Neural crest cell (in vitro differentiated cells): ENCODE measurements at regions not wholly inside any gene's neighbourhood (a gene's known extent, or its start where the extent isn't known, plus 50 kb on each side); places are given as distances from the start of the nearest gene placed in this dataset.

Experiments
- DNase-seq: peaks from one replicate; pipeline ENCODE4 v3.0.0; 2021; ENCODE audit warnings: low read depth, mixed read lengths, low spot score
- H3K27ac Mint-ChIP-seq: one replicate; pipeline ENCODE4 v1.8.0; 2021; ENCODE audit warnings: mild to moderate bottlenecking, mixed read lengths; ENCODE audit not compliant: unreplicated experiment
- H3K27me3 Mint-ChIP-seq: 2 replicates; pipeline ENCODE4 v1.8.0; 2021; ENCODE audit warnings: low read depth, mild to moderate bottlenecking, mixed read lengths
- H3K36me3 Mint-ChIP-seq: 2 replicates; pipeline ENCODE4 v1.8.0; 2021; ENCODE audit warnings: low read depth, mild to moderate bottlenecking, mixed read lengths
- H3K4me1 Mint-ChIP-seq: 2 replicates; pipeline ENCODE4 v1.8.0; 2021; ENCODE audit warnings: mixed read lengths
- H3K4me3 Mint-ChIP-seq: one replicate; pipeline ENCODE4 v1.8.0; 2021; ENCODE audit warnings: mild to moderate bottlenecking, mixed read lengths
- H3K9me3 Mint-ChIP-seq: 2 replicates; pipeline ENCODE4 v1.8.0; 2021; ENCODE audit warnings: mixed read lengths
- TF ChIP-seq, protein P1 (sequence below): fragments of 200-600 bp; sonication (generic); conservative IDR thresholded peaks from 2 replicates; pipeline ENCODE4 v1.5.0; 2021; ENCODE audit warnings: antibody characterized with exemption, mild to moderate bottlenecking

DNA sequence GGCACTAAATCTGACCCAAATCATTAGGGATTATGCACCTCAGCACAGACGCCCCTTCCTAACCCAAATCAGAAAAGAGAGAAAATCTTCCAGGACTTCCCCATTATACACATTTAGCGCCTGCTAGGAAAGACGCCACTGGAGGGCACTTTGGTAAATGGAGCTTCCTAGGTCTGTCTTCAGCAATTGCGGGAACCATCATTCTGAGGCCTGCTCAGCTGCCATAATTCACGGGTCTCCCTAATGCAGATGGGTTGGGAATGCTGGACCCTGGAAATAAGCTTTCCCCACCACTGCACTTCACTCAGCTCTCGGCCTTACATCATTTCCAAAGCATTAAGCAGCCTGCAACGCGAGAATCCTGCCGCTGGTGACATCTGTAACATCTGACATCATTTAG is 86.2 kb upstream of the OPCML start:
- H3K27ac Mint-ChIP-seq, result no peak overlapping the region
- peaks cover 9% of the 10 kb centered on the region for H3K36me3 Mint-ChIP-seq
- H3K4me3 Mint-ChIP-seq, result no peak overlapping the region
- no peaks in the 10 kb centered on the region for H3K27me3 Mint-ChIP-seq
- TF ChIP-seq, protein P1, sequence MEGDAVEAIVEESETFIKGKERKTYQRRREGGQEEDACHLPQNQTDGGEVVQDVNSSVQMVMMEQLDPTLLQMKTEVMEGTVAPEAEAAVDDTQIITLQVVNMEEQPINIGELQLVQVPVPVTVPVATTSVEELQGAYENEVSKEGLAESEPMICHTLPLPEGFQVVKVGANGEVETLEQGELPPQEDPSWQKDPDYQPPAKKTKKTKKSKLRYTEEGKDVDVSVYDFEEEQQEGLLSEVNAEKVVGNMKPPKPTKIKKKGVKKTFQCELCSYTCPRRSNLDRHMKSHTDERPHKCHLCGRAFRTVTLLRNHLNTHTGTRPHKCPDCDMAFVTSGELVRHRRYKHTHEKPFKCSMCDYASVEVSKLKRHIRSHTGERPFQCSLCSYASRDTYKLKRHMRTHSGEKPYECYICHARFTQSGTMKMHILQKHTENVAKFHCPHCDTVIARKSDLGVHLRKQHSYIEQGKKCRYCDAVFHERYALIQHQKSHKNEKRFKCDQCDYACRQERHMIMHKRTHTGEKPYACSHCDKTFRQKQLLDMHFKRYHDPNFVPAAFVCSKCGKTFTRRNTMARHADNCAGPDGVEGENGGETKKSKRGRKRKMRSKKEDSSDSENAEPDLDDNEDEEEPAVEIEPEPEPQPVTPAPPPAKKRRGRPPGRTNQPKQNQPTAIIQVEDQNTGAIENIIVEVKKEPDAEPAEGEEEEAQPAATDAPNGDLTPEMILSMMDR, result no peak
- H3K4me1 Mint-ChIP-seq, result no peaks in the 10 kb centered on the region
- H3K9me3 Mint-ChIP-seq, result peaks cover 11% of the 10 kb centered on the region
- DNase-seq, result no peak

DNA sequence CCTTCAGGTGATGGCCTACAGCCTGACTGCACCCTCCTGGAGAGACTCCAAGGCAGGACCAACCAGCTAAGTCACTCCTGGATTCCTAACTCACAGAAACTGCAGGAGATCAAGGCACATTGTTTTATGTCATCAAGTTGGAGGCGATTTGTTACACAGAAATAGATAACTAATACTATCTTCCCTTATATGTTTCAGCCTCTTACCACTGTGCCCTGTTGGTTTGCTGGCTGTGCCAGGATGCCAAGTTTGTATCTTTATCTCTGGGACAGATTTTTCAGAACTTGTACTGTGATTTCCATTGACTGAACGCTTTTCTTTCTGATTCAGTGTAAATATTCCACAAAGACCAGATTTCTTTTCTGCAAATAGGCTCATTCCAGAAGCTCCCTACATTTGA is 76.2 kb upstream of the OPCML start:
- peaks cover 9% of the 10 kb centered on the region for H3K9me3 Mint-ChIP-seq
- H3K27ac Mint-ChIP-seq, result no peak overlapping the region
- TF ChIP-seq, protein P1, result no peak
- no peaks in the 10 kb centered on the region for H3K27me3 Mint-ChIP-seq
- H3K4me3 Mint-ChIP-seq, result no peak overlapping the region
- H3K4me1 Mint-ChIP-seq, result no peaks in the 10 kb centered on the region
- peaks cover 6% of the 10 kb centered on the region for H3K36me3 Mint-ChIP-seq
- no peak for DNase-seq

DNA sequence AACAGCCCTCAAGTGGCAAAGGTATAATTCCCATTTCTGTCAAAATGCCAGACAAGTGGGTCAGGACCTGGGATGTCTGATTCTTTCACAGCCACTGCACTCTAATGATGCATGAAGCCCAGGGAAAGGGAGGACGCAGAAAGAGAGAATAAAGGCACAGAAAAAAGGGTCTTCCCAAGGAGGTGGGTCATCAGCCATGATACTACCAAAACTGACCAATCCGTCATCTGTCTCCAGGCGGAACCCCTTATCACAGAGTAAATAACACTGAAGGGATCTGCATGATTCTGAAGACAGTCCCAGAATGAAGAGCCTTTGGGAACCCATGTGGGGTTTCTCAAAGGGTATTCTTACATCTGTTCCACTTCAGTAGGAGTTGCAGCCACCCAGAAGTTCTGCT is 73.8 kb upstream of the OPCML start:
- Mint-ChIP-seq H3K4me3 (no peak overlapping the region), H3K36me3 (peaks cover 3% of the 10 kb centered on the region), H3K27me3 (no peaks in the 10 kb centered on the region), H3K4me1 (no peaks in the 10 kb centered on the region), H3K27ac (no peak overlapping the region), H3K9me3 (peaks cover 4% of the 10 kb centered on the region)
- DNase-seq, result no peak
- TF ChIP-seq, protein P1, result no peak

DNA sequence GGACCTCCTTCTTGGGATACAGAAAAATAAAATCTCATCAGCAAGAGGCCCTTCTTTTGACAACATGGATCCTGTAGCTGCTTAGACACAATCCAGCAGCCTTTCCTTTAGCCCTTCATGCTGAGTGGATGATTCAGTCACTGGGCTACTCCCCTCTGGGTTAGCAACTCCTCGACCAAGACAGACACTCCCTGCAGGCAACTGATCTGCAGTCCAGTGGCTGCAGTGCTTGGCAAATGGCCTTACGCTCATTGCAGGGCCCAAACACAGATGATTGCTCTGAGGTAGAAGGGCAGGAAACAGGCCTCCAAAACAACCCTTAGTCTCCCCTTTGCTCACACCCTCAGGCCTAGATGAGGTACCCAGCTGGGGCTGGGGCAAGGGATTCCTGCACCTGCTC is 73.2 kb upstream of the OPCML start:
- H3K27ac Mint-ChIP-seq, result no peak overlapping the region
- TF ChIP-seq, protein P1, result no peak
- no peak overlapping the region for H3K4me3 Mint-ChIP-seq
- H3K27me3 Mint-ChIP-seq, result no peaks in the 10 kb centered on the region
- H3K9me3 Mint-ChIP-seq, result peaks cover 4% of the 10 kb centered on the region
- no peaks in the 10 kb centered on the region for H3K4me1 Mint-ChIP-seq
- H3K36me3 Mint-ChIP-seq, result peaks cover 3% of the 10 kb centered on the region
- no peak for DNase-seq

DNA sequence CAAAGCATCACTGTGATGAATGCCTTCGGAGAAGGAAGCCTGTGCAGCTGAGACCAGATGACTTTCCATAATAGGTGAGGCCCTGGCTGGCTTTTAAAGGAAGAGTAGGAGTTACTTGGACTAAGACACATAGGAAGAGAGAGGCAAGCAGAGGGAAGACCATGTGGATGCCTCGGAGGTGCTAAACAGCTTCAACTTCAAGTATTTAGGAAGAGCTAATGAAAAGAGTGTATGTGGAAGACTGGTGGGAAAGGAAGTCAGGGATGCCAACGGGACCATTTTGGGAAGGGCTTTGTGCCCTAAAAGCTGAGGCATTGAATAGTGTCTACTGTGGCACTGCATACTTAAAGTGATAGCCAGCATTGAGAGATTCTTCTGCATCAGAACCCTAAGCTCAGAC is 69.3 kb upstream of the OPCML start:
- H3K9me3 Mint-ChIP-seq, result no peaks in the 10 kb centered on the region
- H3K27me3 Mint-ChIP-seq, result peaks cover 3% of the 10 kb centered on the region

More for the DNA sequence above, 69.3 kb upstream of the OPCML start:
- Mint-ChIP-seq H3K36me3 (no peaks in the 10 kb centered on the region), H3K4me3 (no peak overlapping the region), H3K27ac (no peak overlapping the region), H3K4me1 (peaks cover 6% of the 10 kb centered on the region)
- no peak for DNase-seq
- TF ChIP-seq, protein P1, result no peak
